Esophagus squamous epithelium (tissue), 4 donors: ENCODE measurements at regions not wholly inside any gene's neighbourhood (a gene's known extent, or its start where the extent isn't known, plus 50 kb on each side); places are given as distances from the start of the nearest gene placed in this dataset.

Source experiments
- CTCF ChIP-seq, 6 experiments: fragments of 450-650 bp in 4 of 6; fragments of 200-600 bp in 2 of 6; sonication (generic) in 2 of 6; IDR thresholded peaks; one replicate each; pipeline ENCODE4 v1.5.1; 2016 to 2019; ENCODE audit warnings: antibody characterized with exemption in 6 of 6, mild to moderate bottlenecking in 4 of 6, moderate library complexity in 4 of 6
- POLR2A ChIP-seq, 4 donors: fragments of 450-650 bp; IDR thresholded peaks; one replicate each; pipeline ENCODE4 v1.6.1; 2017; ENCODE audit warnings: antibody characterized with exemption in 4 of 4, mild to moderate bottlenecking in 4 of 4, moderate library complexity in 3 of 4

GRCh38 chr9:86653466-86653865, 293.8 kb downstream of the GAS1 start:
- TF ChIP-seq CTCF (IDR thresholded peaks at IDR 0.05) = no peak
- no peak for TF ChIP-seq POLR2A (IDR thresholded peaks at IDR 0.05)
